ENCODE measurements at regions not wholly inside any gene's neighbourhood (a gene's known extent, or its start where the extent isn't known, plus 50 kb on each side); places are given as distances from the start of the nearest gene placed in this dataset.

DNA sequence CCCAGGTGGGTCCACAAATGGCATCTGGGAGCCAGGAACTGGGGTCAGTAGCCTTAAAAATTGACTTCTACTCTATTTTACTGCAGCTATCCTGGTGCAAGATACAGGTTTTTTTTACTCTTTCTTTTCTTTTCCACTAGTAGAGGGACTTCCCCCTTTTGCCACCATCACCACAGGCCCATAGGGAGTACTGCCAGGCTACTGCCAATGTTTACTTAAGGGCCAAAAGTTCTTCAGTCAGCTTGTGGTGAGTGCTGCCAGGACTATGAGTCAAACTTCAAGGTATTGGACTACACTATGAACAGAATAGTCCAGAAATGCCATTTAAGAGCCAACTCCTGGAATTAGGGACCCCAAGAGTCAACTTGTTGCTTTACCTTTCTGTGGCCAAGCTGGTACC is 94.7 kb downstream of the EDA2R start:
- TF ChIP-seq, protein P1, sequence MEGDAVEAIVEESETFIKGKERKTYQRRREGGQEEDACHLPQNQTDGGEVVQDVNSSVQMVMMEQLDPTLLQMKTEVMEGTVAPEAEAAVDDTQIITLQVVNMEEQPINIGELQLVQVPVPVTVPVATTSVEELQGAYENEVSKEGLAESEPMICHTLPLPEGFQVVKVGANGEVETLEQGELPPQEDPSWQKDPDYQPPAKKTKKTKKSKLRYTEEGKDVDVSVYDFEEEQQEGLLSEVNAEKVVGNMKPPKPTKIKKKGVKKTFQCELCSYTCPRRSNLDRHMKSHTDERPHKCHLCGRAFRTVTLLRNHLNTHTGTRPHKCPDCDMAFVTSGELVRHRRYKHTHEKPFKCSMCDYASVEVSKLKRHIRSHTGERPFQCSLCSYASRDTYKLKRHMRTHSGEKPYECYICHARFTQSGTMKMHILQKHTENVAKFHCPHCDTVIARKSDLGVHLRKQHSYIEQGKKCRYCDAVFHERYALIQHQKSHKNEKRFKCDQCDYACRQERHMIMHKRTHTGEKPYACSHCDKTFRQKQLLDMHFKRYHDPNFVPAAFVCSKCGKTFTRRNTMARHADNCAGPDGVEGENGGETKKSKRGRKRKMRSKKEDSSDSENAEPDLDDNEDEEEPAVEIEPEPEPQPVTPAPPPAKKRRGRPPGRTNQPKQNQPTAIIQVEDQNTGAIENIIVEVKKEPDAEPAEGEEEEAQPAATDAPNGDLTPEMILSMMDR (IDR thresholded peaks at IDR 0.05) = no peak
- no peak for TF ChIP-seq RAD21 (IDR thresholded peaks at IDR 0.05; ENCODE audit: low read length)
- no peak for TF ChIP-seq ZBTB33 (IDR thresholded peaks at IDR 0.05; ENCODE audit: borderline replicate concordance, low read depth)
- no peak for TF ChIP-seq FOSL2 (IDR thresholded peaks at IDR 0.05; ENCODE audit: borderline replicate concordance, low read depth)
- no peak for TF ChIP-seq FOXM1 (IDR thresholded peaks at IDR 0.05; ENCODE audit: low read depth)
- no peak for TF ChIP-seq EZH2phosphoT487 (IDR thresholded peaks at IDR 0.05; ENCODE audit: borderline replicate concordance, low read depth)
- no peak for TF ChIP-seq REST (IDR thresholded peaks at IDR 0.05; ENCODE audit: low read depth, low read length)
- TF ChIP-seq MXI1 (IDR thresholded peaks at IDR 0.05; ENCODE audit: low read depth, low read length) = no peak
- no peak for TF ChIP-seq TCF12 (IDR thresholded peaks at IDR 0.05)
- TF ChIP-seq EP300 (IDR thresholded peaks at IDR 0.05; ENCODE audit: borderline replicate concordance in 1 of 2, low read depth in 1 of 2, low read length in 1 of 2) = no peak
- TF ChIP-seq GATA2 (CRISPR knock-in tag; IDR thresholded peaks at IDR 0.05) = no peak

Measured in SK-N-SH (cell line).